Mammary epithelial cell (primary cell): ENCODE measurements at regions not wholly inside any gene's neighbourhood (a gene's known extent, or its start where the extent isn't known, plus 50 kb on each side); places are given as distances from the start of the nearest gene placed in this dataset.

Experiments used
- EZH2 ChIP-seq: IDR thresholded peaks from 2 replicates; pipeline ENCODE4 v1.6.1; 2012; ENCODE audit warnings: low read length, inconsistent platforms, borderline replicate concordance
- TF ChIP-seq, protein P1 (sequence below), 2 donors: IDR thresholded peaks in 1 of 2; conservative IDR thresholded peaks in 1 of 2; 2 replicates each; pipeline ENCODE4 v1.5.1; 2011 to 2012; ENCODE audit warnings: inconsistent platforms in 2 of 2, low read length in 2 of 2, mild to moderate bottlenecking in 2 of 2, control low read depth in 1 of 2, low read depth in 1 of 2; ENCODE audit not compliant: insufficient read depth in 1 of 2; ENCODE audit errors: extremely low read depth in 1 of 2

DNA sequence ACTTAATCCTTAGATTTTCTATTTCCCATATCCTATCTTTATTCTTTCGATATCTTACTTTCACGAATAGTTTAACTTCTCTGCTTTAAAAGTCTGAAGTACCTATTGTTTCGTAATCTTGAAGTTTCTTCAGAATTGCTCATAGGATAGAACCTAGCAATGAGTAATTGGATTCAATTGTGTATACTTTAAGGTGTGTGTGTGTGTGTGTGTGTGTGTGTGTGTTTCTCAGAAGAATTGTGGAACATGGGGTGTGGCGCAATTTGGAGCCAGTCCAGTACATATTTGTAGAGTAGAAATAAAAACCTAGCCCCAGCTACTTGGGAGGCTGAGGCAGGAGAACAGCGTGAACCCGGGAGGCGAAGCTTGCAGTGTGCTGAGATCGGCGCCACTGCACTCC is 897.6 kb downstream of the BCL11A start:
- TF ChIP-seq, protein P1, sequence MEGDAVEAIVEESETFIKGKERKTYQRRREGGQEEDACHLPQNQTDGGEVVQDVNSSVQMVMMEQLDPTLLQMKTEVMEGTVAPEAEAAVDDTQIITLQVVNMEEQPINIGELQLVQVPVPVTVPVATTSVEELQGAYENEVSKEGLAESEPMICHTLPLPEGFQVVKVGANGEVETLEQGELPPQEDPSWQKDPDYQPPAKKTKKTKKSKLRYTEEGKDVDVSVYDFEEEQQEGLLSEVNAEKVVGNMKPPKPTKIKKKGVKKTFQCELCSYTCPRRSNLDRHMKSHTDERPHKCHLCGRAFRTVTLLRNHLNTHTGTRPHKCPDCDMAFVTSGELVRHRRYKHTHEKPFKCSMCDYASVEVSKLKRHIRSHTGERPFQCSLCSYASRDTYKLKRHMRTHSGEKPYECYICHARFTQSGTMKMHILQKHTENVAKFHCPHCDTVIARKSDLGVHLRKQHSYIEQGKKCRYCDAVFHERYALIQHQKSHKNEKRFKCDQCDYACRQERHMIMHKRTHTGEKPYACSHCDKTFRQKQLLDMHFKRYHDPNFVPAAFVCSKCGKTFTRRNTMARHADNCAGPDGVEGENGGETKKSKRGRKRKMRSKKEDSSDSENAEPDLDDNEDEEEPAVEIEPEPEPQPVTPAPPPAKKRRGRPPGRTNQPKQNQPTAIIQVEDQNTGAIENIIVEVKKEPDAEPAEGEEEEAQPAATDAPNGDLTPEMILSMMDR (conservative IDR thresholded peaks at IDR 0.05 in 1 of 2, IDR thresholded peaks at IDR 0.05 in 1 of 2; ENCODE audit: extremely low read depth in 1 of 2, insufficient read depth in 1 of 2, low read depth in 1 of 2, low read length in 2 of 2) = no peak
- no peak for TF ChIP-seq EZH2
